ENCODE measurements at regions not wholly inside any gene's neighbourhood (a gene's known extent, or its start where the extent isn't known, plus 50 kb on each side); places are given as distances from the start of the nearest gene placed in this dataset.

GRCh38 chr2:52828112-52828511 lies 939.5 kb upstream of the CHAC2 start (continued):
- TF ChIP-seq, protein P1, sequence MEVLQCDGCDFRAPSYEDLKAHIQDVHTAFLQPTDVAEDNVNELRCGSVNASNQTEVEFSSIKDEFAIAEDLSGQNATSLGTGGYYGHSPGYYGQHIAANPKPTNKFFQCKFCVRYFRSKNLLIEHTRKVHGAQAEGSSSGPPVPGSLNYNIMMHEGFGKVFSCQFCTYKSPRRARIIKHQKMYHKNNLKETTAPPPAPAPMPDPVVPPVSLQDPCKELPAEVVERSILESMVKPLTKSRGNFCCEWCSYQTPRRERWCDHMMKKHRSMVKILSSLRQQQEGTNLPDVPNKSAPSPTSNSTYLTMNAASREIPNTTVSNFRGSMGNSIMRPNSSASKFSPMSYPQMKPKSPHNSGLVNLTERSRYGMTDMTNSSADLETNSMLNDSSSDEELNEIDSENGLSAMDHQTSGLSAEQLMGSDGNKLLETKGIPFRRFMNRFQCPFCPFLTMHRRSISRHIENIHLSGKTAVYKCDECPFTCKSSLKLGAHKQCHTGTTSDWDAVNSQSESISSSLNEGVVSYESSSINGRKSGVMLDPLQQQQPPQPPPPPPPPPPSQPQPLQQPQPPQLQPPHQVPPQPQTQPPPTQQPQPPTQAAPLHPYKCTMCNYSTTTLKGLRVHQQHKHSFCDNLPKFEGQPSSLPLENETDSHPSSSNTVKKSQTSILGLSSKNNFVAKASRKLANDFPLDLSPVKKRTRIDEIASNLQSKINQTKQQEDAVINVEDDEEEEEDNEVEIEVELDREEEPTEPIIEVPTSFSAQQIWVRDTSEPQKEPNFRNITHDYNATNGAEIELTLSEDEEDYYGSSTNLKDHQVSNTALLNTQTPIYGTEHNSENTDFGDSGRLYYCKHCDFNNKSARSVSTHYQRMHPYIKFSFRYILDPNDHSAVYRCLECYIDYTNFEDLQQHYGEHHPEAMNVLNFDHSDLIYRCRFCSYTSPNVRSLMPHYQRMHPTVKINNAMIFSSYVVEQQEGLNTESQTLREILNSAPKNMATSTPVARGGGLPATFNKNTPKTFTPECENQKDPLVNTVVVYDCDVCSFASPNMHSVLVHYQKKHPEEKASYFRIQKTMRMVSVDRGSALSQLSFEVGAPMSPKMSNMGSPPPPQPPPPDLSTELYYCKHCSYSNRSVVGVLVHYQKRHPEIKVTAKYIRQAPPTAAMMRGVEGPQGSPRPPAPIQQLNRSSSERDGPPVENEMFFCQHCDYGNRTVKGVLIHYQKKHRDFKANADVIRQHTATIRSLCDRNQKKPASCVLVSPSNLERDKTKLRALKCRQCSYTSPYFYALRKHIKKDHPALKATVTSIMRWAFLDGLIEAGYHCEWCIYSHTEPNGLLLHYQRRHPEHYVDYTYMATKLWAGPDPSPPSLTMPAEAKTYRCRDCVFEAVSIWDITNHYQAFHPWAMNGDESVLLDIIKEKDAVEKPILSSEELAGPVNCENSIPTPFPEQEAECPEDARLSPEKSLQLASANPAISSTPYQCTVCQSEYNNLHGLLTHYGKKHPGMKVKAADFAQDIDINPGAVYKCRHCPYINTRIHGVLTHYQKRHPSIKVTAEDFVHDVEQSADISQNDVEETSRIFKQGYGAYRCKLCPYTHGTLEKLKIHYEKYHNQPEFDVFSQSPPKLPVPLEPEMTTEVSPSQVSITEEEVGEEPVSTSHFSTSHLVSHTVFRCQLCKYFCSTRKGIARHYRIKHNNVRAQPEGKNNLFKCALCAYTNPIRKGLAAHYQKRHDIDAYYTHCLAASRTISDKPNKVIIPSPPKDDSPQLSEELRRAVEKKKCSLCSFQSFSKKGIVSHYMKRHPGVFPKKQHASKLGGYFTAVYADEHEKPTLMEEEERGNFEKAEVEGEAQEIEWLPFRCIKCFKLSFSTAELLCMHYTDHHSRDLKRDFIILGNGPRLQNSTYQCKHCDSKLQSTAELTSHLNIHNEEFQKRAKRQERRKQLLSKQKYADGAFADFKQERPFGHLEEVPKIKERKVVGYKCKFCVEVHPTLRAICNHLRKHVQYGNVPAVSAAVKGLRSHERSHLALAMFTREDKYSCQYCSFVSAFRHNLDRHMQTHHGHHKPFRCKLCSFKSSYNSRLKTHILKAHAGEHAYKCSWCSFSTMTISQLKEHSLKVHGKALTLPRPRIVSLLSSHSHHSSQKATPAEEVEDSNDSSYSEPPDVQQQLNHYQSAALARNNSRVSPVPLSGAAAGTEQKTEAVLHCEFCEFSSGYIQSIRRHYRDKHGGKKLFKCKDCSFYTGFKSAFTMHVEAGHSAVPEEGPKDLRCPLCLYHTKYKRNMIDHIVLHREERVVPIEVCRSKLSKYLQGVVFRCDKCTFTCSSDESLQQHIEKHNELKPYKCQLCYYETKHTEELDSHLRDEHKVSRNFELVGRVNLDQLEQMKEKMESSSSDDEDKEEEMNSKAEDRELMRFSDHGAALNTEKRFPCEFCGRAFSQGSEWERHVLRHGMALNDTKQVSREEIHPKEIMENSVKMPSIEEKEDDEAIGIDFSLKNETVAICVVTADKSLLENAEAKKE (CRISPR knock-in tag; IDR thresholded peaks at IDR 0.05) = no peak
- TF ChIP-seq ZNF331 (CRISPR knock-in tag; IDR thresholded peaks at IDR 0.05; ENCODE audit: low read depth) = no peak

GRCh38 chr2:52821631-52822030 lies 946.0 kb upstream of the CHAC2 start:
- Histone ChIP-seq H3K9me2 (ENCODE audit: insufficient read depth) (no peaks in the 10 kb centered on the region), H3K27ac (ENCODE audit: low read depth) (no peak overlapping the region), H4K20me1 (replicated peaks; ENCODE audit: insufficient read depth) (no peaks in the 10 kb centered on the region), H3K4me1 (ENCODE audit: insufficient read depth) (no peaks in the 10 kb centered on the region), H3K4me3 (no peak overlapping the region), H3K36me3 (ENCODE audit: insufficient read depth) (no peaks in the 10 kb centered on the region), H3F3A (replicated peaks; ENCODE audit: low read depth) (no peaks in the 10 kb centered on the region), H3K27me3 (ENCODE audit: insufficient read depth) (no peaks in the 10 kb centered on the region), H3K4me2 (no peak overlapping the region), H2AFZ (no peak overlapping the region), H3K79me2 (replicated peaks; ENCODE audit: insufficient read depth) (no peaks in the 10 kb centered on the region)
- H3K9me3 Mint-ChIP-seq = no peaks in the 10 kb centered on the region
- H3K27ac Mint-ChIP-seq = no peak overlapping the region
- ATAC-seq (peak; percentile 31; the same call in 1 of the 3 replicates), DNase-seq (ENCODE audit: low spot score) (peak; percentile 23)
- TF ChIP-seq CREB1 (CRISPR knock-in tag; IDR thresholded peaks at IDR 0.05; ENCODE audit: low read depth) (no peak), STAT1 (IDR thresholded peaks at IDR 0.05; ENCODE audit: unreplicated experiment) (no peak), EZH2 (IDR thresholded peaks at IDR 0.05; ENCODE audit: low read depth, unreplicated experiment) (no peak), NANOG (IDR thresholded peaks at IDR 0.05; ENCODE audit: borderline replicate concordance) (no peak)
- TF ChIP-seq, protein P2, sequence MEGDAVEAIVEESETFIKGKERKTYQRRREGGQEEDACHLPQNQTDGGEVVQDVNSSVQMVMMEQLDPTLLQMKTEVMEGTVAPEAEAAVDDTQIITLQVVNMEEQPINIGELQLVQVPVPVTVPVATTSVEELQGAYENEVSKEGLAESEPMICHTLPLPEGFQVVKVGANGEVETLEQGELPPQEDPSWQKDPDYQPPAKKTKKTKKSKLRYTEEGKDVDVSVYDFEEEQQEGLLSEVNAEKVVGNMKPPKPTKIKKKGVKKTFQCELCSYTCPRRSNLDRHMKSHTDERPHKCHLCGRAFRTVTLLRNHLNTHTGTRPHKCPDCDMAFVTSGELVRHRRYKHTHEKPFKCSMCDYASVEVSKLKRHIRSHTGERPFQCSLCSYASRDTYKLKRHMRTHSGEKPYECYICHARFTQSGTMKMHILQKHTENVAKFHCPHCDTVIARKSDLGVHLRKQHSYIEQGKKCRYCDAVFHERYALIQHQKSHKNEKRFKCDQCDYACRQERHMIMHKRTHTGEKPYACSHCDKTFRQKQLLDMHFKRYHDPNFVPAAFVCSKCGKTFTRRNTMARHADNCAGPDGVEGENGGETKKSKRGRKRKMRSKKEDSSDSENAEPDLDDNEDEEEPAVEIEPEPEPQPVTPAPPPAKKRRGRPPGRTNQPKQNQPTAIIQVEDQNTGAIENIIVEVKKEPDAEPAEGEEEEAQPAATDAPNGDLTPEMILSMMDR (conservative IDR thresholded peaks at IDR 0.05; ENCODE audit: low read depth in 2 of 2) = peak; percentile 36 to 51
- TF ChIP-seq, protein P3, sequence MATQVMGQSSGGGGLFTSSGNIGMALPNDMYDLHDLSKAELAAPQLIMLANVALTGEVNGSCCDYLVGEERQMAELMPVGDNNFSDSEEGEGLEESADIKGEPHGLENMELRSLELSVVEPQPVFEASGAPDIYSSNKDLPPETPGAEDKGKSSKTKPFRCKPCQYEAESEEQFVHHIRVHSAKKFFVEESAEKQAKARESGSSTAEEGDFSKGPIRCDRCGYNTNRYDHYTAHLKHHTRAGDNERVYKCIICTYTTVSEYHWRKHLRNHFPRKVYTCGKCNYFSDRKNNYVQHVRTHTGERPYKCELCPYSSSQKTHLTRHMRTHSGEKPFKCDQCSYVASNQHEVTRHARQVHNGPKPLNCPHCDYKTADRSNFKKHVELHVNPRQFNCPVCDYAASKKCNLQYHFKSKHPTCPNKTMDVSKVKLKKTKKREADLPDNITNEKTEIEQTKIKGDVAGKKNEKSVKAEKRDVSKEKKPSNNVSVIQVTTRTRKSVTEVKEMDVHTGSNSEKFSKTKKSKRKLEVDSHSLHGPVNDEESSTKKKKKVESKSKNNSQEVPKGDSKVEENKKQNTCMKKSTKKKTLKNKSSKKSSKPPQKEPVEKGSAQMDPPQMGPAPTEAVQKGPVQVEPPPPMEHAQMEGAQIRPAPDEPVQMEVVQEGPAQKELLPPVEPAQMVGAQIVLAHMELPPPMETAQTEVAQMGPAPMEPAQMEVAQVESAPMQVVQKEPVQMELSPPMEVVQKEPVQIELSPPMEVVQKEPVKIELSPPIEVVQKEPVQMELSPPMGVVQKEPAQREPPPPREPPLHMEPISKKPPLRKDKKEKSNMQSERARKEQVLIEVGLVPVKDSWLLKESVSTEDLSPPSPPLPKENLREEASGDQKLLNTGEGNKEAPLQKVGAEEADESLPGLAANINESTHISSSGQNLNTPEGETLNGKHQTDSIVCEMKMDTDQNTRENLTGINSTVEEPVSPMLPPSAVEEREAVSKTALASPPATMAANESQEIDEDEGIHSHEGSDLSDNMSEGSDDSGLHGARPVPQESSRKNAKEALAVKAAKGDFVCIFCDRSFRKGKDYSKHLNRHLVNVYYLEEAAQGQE (IDR thresholded peaks at IDR 0.05; ENCODE audit: unreplicated experiment) = no peak
- H3K36me3 Mint-ChIP-seq (ENCODE audit: low read depth) = no peaks in the 10 kb centered on the region
- no peaks in the 10 kb centered on the region for H3K4me1 Mint-ChIP-seq
- H3K27me3 Mint-ChIP-seq (ENCODE audit: insufficient read depth, low read depth, poor library complexity) = peaks cover 2% of the 10 kb centered on the region
- H3K4me3 Mint-ChIP-seq = no peak overlapping the region

Measured in GM23338 (cell line).